ENCODE measurements at regions not wholly inside any gene's neighbourhood (a gene's known extent, or its start where the extent isn't known, plus 50 kb on each side); places are given as distances from the start of the nearest gene placed in this dataset.
"Not testable (repeated sequence)": the region's sequence is repeated elsewhere in the genome, so short reads cannot be mapped to it uniquely, and the experiment has no call there.

GRCh38 chr16:79895053-79895916, 294.7 kb upstream of the MAF start:
- DNase-seq (ENCODE audit: low spot score), result no peak

- DNase-seq (ENCODE audit: low spot score), result no peak
Measured at GRCh38 chr16:79893445-79893844, 292.9 kb upstream of the MAF start.

- DNase-seq (ENCODE audit: low spot score), result no peak
Measured at GRCh38 chr16:79892278-79892677, 291.7 kb upstream of the MAF start.

GRCh38 chr16:79891458-79891857, 290.9 kb upstream of the MAF start:
- no peak for DNase-seq (ENCODE audit: low spot score)

GRCh38 chr16:79887541-79888540, 287.3 kb upstream of the MAF start:
- DNase-seq (ENCODE audit: low spot score), result no peak

- DNase-seq (ENCODE audit: low spot score), result no peak
Measured at GRCh38 chr16:79885320-79885719, 284.8 kb upstream of the MAF start.

GRCh38 chr16:79883494-79883893, 283.0 kb upstream of the MAF start:
- DNase-seq (ENCODE audit: low spot score), result no peak

GRCh38 chr16:79882340-79883005, 281.9 kb upstream of the MAF start:
- no peak for DNase-seq (ENCODE audit: low spot score)

- DNase-seq (ENCODE audit: low spot score), result not testable (repeated sequence)
Measured at GRCh38 chr16:79881107-79881506, 280.6 kb upstream of the MAF start.

- DNase-seq (ENCODE audit: low spot score), result no peak
Measured at GRCh38 chr16:79876332-79876730, 275.8 kb upstream of the MAF start.

- no peak for DNase-seq (ENCODE audit: low spot score)
Measured at GRCh38 chr16:79874391-79874790, 273.9 kb upstream of the MAF start.

- DNase-seq (ENCODE audit: low spot score), result no peak
Measured at GRCh38 chr16:79873825-79874224, 273.3 kb upstream of the MAF start.

GRCh38 chr16:79871906-79872305, 271.4 kb upstream of the MAF start:
- no peak for DNase-seq (ENCODE audit: low spot score)

GRCh38 chr16:79870016-79870886, 269.7 kb upstream of the MAF start:
- DNase-seq (ENCODE audit: low spot score), result no peak

GRCh38 chr16:79869304-79870015, 268.9 kb upstream of the MAF start:
- no peak for DNase-seq (ENCODE audit: low spot score)

GRCh38 chr16:79868841-79869240, 268.3 kb upstream of the MAF start:
- no peak for DNase-seq (ENCODE audit: low spot score)

GRCh38 chr16:79867425-79867997, 267.0 kb upstream of the MAF start:
- DNase-seq (ENCODE audit: low spot score), result no peak

GRCh38 chr16:79865918-79866317, 265.4 kb upstream of the MAF start:
- DNase-seq (ENCODE audit: low spot score), result no peak

- no peak for DNase-seq (ENCODE audit: low spot score)
Measured at GRCh38 chr16:79864781-79865391, 264.3 kb upstream of the MAF start.

All from NAMALWA (cell line).